CD4-positive, alpha-beta T cell treated with Interleukin-6 for 4 hours (primary cell): ENCODE measurements at regions not wholly inside any gene's neighbourhood (a gene's known extent, or its start where the extent isn't known, plus 50 kb on each side); places are given as distances from the start of the nearest gene placed in this dataset.

Experiments used
- DNase-seq: peaks from one replicate; pipeline ENCODE4 v3.0.0-alpha.2; 2020; ENCODE audit warnings: mixed read lengths

GRCh38 chr4:182170417-182170935 lies 72.7 kb upstream of the TENM3 start:
- DNase-seq, result no peak

GRCh38 chr4:182174979-182175378 lies 68.2 kb upstream of the TENM3 start:
- DNase-seq, result no peak

- no peak for DNase-seq
Measured at GRCh38 chr4:182175788-182176519, 67.2 kb upstream of the TENM3 start.

GRCh38 chr4:182177166-182177565 lies 66.0 kb upstream of the TENM3 start:
- no peak for DNase-seq

GRCh38 chr4:182179105-182179504 lies 64.1 kb upstream of the TENM3 start:
- no peak for DNase-seq

GRCh38 chr4:182179751-182180150 lies 63.5 kb upstream of the TENM3 start:
- no peak for DNase-seq

GRCh38 chr4:182185491-182185890 lies 57.7 kb upstream of the TENM3 start:
- DNase-seq, result no peak

GRCh38 chr4:182187674-182188073 lies 55.5 kb upstream of the TENM3 start:
- no peak for DNase-seq

- no peak for DNase-seq
Measured at GRCh38 chr4:182188622-182189021, 54.6 kb upstream of the TENM3 start.

GRCh38 chr4:182189103-182189878 lies 53.9 kb upstream of the TENM3 start:
- DNase-seq, result no peak

GRCh38 chr4:182190306-182190705 lies 52.9 kb upstream of the TENM3 start:
- DNase-seq, result no peak

GRCh38 chr4:182192511-182193181 lies 50.6 kb upstream of the TENM3 start:
- no peak for DNase-seq

GRCh38 chr4:182193311-182193710 lies 49.9 kb upstream of the TENM3 start:
- DNase-seq, result no peak
